NCI-H446 treated with DMSO at 0.1 percent for 48 hours (cell line): ENCODE measurements at regions not wholly inside any gene's neighbourhood (a gene's known extent, or its start where the extent isn't known, plus 50 kb on each side); places are given as distances from the start of the nearest gene placed in this dataset.

Experiments
- DNase-seq: peaks from one replicate; lab custom pipeline; 2025; lab: John Stamatoyannopoulos, UW

DNA sequence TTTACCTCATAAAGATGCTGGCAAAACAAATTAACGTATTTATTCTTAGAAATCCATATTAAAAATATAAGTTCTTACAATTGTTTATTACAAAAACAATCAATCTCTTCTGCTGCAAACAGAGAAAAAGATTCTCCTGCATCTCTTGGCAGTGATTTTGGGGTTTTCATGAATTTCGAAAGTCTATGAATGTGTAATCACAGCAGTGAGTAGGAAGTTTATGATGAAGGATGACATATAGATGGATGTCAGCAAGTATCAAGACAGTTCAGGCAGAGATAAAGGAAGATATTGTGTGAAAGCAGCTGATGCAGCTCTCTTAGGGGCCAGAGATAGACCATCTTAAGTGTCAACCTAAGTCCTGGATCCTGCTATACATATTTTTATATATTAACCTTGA lies 196.9 kb upstream of the BANK1 start:
- DNase-seq: no peak

DNA sequence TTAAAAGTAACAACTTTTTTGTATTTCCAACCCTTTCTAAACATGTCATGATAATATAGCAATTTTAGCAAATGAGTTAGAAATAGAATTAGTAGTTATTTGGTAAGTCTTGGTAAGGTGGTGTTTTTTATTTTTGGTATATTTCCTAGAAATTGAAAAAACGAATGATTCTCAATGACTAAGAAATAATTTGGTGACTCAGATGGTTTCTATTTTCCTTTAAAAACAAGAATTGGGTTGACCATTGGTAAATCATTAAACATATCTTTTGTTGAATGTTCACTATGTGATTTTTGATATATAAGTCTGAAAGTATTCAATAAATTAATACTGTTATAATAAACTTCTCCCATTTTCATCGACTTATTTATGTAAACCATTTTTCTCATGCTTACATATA lies 206.2 kb upstream of the BANK1 start:
- no peak for DNase-seq

- no peak for DNase-seq
Measured at GRCh38 chr4:101563126-101563525, 215.8 kb upstream of the PPP3CA start.

DNA sequence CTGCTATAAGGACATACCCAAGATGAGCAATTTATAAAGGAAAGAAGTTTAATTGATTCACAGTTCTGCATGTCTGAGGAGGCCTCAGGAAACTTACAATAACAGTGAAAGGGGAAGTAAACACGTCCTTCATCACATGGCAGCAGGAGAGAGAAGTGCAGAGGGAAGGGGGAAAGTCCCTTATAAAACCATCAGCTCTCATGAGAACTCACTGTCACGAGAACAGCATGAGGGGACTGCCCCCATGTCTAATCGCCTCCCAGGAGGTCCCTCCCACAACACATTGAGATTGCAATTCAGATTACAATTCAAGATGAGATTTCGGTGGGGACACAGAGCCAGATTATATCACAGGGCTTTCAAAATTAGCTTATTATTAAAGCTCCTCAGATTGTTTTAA lies 209.5 kb upstream of the PPP3CA start:
- no peak for DNase-seq

GRCh38 chr4:101555341-101555880 lies 208.1 kb upstream of the PPP3CA start:
- no peak for DNase-seq

DNA sequence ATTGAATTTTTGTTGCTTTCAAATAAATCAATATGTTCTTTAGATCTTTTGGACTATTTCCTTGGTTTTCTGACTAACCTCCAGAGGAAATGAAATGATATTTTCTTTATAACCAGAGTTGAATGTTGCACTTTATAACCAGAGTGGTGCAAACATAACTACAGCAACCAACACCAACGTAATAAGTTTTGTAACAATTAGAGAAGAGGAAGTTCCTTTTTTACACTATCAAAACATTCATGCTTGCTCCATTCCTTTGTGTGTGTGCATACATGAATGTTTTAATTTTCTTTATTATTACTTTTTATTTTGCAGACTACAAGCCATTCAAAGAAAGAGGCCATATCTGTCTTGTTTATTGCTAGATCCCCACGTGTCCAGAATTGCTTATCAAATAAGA lies 193.0 kb upstream of the PPP3CA start:
- no peak for DNase-seq

DNA sequence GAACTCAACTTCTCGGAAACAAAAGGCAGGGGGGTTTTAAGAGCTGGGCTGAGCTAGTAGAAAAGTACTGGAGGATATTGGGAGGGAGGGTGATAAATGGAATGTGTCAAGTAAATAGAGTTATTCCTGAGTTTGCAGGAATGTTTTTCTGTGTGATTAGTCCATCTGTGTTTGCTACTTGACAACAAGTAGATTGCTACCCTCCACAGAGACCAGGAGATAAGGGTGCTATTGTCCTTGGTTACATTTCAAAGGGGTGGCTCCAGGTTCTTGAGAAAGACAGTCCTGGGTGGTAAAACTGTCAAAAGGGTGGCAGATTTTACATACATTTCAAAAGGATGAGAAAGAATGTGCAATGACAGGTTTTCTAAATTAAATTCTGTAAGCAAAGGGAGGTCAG lies 181.2 kb upstream of the PPP3CA start:
- no peak for DNase-seq

GRCh38 chr4:101527188-101527587 lies 179.9 kb upstream of the PPP3CA start:
- no peak for DNase-seq

GRCh38 chr4:101515566-101515965 lies 168.2 kb upstream of the PPP3CA start:
- no peak for DNase-seq

- DNase-seq: no peak
Measured at GRCh38 chr4:101515099-101515498, 167.8 kb upstream of the PPP3CA start.

- DNase-seq: no peak
Measured at GRCh38 chr4:101512416-101512815, 165.1 kb upstream of the PPP3CA start.

- DNase-seq: no peak
Measured at GRCh38 chr4:101501421-101501820, 154.1 kb upstream of the PPP3CA start.

DNA sequence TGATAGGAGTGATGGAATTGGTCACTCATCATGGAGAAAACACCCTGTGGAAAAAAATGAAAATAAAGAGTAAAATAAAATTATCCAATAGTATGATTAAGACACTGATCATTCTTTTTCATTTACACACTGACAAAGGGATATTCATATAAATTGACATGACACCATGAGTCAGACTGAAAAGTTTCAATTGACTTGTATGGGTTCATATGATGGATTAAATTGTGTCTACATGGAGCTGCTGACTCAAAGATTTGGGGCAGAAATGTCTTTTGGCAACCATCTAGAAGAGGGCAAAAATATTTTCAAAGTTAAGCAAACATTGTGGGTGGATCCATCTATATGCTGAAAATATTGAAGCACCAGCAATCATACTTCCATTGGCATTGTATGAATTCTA lies 153.4 kb upstream of the PPP3CA start:
- DNase-seq: no peak

DNA sequence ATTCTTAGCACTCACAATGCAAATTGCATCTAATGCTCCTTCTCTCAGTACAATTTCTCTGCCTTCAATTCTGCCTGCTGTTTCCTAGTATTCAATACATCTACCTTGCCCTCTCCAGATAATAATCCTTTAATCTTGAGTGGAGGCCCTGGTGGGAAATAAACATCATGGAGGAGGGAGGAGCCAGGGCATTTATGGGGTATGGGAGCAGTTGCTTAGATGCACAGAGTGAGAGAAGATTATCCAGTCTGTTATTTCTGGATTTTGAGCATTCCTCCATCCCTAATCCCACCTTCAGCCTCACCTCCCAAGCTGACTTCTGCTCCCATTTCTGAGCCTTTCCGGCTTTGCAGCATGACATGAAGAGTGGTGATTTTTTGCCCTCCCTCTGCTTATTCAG lies 127.9 kb upstream of the PPP3CA start:
- no peak for DNase-seq

DNA sequence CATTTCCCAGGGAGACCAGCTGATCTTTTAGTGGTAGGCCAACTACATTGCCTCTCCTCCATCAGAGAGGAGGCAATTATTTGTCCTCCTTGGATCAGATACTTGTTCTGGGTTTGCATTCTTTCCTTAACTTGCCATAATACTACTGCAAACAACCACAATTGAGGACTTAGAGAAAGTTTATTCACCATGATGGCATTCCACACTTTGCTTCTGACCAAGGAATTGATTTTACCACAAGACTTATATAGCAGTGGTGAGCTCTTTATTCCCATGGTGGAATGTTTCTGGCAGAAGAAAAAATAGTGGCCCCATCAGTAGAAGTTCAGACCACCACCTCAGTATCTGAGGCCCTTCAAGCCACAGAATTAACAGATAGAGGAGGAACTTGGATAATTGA lies 123.9 kb upstream of the PPP3CA start:
- no peak for DNase-seq

GRCh38 chr4:101464596-101464995 lies 117.3 kb upstream of the PPP3CA start:
- no peak for DNase-seq

- no peak for DNase-seq
Measured at GRCh38 chr4:101458914-101459313, 111.6 kb upstream of the PPP3CA start.

DNA sequence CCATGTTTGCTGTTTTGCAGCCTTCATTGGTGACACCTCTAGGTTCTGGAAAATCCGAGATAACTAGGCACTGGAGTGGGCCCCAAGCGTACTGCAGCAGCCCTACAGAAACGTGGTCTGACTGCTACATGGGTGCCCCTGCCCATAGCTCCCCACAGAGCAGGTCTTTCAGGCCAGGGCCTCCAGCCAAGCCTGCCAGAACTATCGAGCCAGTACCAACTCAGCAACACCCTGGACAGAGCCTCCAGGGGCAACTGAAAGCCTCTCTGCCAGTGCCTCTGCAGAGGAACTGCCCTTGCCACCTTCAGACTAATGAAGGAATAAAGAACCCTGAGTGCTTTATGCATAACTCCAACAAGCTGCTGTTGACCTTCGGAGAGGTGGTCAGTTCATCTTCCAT lies 111.1 kb upstream of the PPP3CA start:
- no peak for DNase-seq

DNA sequence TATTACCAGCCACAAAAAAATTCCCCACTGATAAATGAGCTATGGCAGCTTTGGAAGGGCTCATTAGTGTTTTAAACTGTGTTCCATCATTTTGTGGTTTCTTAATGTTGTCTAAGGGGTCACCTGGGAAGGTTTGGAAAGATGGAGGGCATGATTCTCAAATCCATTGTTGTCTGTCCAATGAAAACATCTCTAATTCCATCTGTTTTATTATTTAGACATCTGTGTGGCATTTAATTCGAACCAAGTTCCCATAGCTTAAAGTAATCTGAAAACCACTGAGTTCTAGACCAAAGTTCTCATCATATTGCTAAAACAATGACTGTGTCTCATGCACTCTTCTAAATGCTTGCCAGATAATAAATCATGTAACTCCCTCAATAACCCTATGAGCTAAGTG lies 103.8 kb upstream of the PPP3CA start:
- no peak for DNase-seq

DNA sequence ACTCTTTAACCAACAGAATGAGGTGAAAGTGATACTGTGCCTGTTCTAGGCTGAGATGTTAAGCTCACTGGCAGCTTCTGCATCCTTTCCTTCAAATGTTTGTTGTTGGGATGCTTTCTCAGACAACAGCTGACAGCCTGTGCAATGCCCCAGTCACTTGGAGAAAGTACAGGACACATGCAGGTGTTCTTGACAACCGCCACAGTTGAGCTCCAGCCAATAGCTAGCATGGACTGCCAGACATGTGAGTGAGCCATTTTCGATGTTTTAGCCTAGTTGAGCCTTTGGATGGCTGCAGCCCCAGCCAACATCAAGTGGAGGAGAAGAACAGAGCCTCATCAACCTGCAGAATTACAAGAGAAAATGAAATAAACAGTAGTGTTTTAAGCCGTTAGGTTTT lies 94.1 kb upstream of the PPP3CA start:
- no peak for DNase-seq

GRCh38 chr4:101439926-101440325 lies 92.6 kb upstream of the PPP3CA start:
- peak; percentile 26 for DNase-seq

GRCh38 chr4:101421386-101421785 lies 74.1 kb upstream of the PPP3CA start:
- DNase-seq: no peak

GRCh38 chr4:101420661-101421060 lies 73.3 kb upstream of the PPP3CA start:
- no peak for DNase-seq

GRCh38 chr4:101419336-101420135 lies 72.2 kb upstream of the PPP3CA start:
- peak; percentile 71 for DNase-seq
